ENCODE measurements at regions not wholly inside any gene's neighbourhood (a gene's known extent, or its start where the extent isn't known, plus 50 kb on each side); places are given as distances from the start of the nearest gene placed in this dataset.

- DNase-seq (ENCODE audit: low read depth) = no peak
These were observed 122.4 kb upstream of the MSX2 start for GRCh38 chr5:174601946-174602345.

- no peak for DNase-seq (ENCODE audit: low read depth)
These were observed 118.2 kb upstream of the MSX2 start for GRCh38 chr5:174606153-174606552.

- DNase-seq (ENCODE audit: low read depth) = no peak
These were observed 117.7 kb upstream of the MSX2 start for GRCh38 chr5:174606646-174607045.

- no peak for DNase-seq (ENCODE audit: low read depth)
These were observed 117.2 kb upstream of the MSX2 start for GRCh38 chr5:174607205-174607604.

- DNase-seq (ENCODE audit: low read depth) = no peak
These were observed 116.5 kb upstream of the MSX2 start for GRCh38 chr5:174607916-174608315.

- no peak for DNase-seq (ENCODE audit: low read depth)
These were observed 115.7 kb upstream of the MSX2 start for GRCh38 chr5:174608631-174609097.

GRCh38 chr5:174609116-174609515, 115.3 kb upstream of the MSX2 start:
- no peak for DNase-seq (ENCODE audit: low read depth)

- DNase-seq (ENCODE audit: low read depth) = no peak
These were observed 113.4 kb upstream of the MSX2 start for GRCh38 chr5:174610968-174611367.

- no peak for DNase-seq (ENCODE audit: low read depth)
These were observed 111.7 kb upstream of the MSX2 start for GRCh38 chr5:174612686-174613085.

- DNase-seq (ENCODE audit: low read depth) = no peak
These were observed 109.8 kb upstream of the MSX2 start for GRCh38 chr5:174614500-174615135.

GRCh38 chr5:174616036-174616435, 108.3 kb upstream of the MSX2 start:
- DNase-seq (ENCODE audit: low read depth) = no peak

- DNase-seq (ENCODE audit: low read depth) = no peak
These were observed 107.1 kb upstream of the MSX2 start for GRCh38 chr5:174617285-174617684.

GRCh38 chr5:174617910-174618309, 106.5 kb upstream of the MSX2 start:
- DNase-seq (ENCODE audit: low read depth) = no peak

- no peak for DNase-seq (ENCODE audit: low read depth)
These were observed 105.8 kb upstream of the MSX2 start for GRCh38 chr5:174618589-174618988.

- no peak for DNase-seq (ENCODE audit: low read depth)
These were observed 102.3 kb upstream of the MSX2 start for GRCh38 chr5:174622067-174622466.

- DNase-seq (ENCODE audit: low read depth) = no peak
These were observed 101.4 kb upstream of the MSX2 start for GRCh38 chr5:174623018-174623417.

GRCh38 chr5:174623433-174624019, 100.9 kb upstream of the MSX2 start:
- DNase-seq (ENCODE audit: low read depth) = no peak

GRCh38 chr5:174624733-174625522, 99.5 kb upstream of the MSX2 start:
- DNase-seq (ENCODE audit: low read depth) = no peak

GRCh38 chr5:174625591-174626350, 98.6 kb upstream of the MSX2 start:
- DNase-seq (ENCODE audit: low read depth) = no peak

- DNase-seq (ENCODE audit: low read depth) = no peak
These were observed 97.9 kb upstream of the MSX2 start for GRCh38 chr5:174626369-174626920.

GRCh38 chr5:174636094-174636493, 88.3 kb upstream of the MSX2 start:
- no peak for DNase-seq (ENCODE audit: low read depth)

GRCh38 chr5:174642816-174643405, 81.5 kb upstream of the MSX2 start:
- no peak for DNase-seq (ENCODE audit: low read depth)
